C4-2B (cell line): ENCODE measurements at regions not wholly inside any gene's neighbourhood (a gene's known extent, or its start where the extent isn't known, plus 50 kb on each side); places are given as distances from the start of the nearest gene placed in this dataset.

Experiments used
- H3K27ac ChIP-seq: fragments of 450-650 bp; 2 replicates; pipeline ENCODE4 v1.5.1; 2017
- CTCF ChIP-seq: fragments of 450-650 bp; conservative IDR thresholded peaks from 2 replicates; pipeline ENCODE4 v1.5.1; 2017; ENCODE audit warnings: mild to moderate bottlenecking
- ZFX ChIP-seq: fragments of 450-650 bp; IDR thresholded peaks from 2 replicates; pipeline ENCODE4 v1.6.1; 2017

GRCh38 chr12:73726881-73727280, 810.8 kb upstream of the ATXN7L3B start:
- H3K27ac ChIP-seq: no peak overlapping the region
- TF ChIP-seq CTCF: no peak
- no peak for TF ChIP-seq ZFX

DNA sequence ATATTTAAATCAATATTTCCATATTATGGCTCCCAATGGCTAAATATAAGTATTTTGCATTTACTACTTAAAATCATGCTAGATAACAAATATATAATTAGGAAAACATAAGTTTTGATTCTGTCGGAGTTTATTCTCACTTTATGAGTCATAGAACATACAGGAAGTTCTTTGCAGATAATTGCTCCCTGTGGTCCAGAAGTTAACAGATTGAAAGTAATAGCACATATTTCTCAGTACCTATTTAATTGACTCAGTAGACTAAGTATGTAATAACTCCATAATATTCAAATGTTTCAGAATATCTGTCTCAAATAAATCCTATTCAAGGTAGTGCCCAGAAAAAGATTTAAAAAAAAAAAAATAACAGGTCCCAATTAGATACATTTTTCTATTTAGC, 806.0 kb upstream of the ATXN7L3B start:
- H3K27ac ChIP-seq: no peak overlapping the region
- TF ChIP-seq ZFX: no peak
- TF ChIP-seq CTCF: no peak

DNA sequence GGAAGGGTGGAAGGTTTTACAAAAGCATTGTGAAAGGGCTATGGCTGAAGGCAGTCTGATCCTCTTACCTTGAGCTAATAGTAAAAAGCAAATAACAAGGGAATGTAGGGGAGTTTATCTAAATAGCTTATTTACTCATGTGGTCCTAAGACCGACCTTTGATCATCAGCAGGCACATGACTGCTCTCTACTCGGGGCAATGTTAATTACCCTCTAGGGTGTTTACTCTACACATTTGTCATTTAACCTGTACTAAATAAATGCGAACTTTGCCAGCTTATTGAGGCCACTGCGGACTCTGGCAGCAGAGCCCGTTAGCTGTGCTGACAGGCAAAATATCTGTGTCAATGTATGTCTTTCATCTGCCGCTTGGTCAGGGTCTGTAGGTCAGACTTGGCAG, 768.3 kb upstream of the ATXN7L3B start:
- no peak for TF ChIP-seq ZFX
- TF ChIP-seq CTCF: no peak
- no peak overlapping the region for H3K27ac ChIP-seq

- no peak overlapping the region for H3K27ac ChIP-seq
- no peak for TF ChIP-seq ZFX
- TF ChIP-seq CTCF: no peak
These were observed 739.1 kb upstream of the ATXN7L3B start for GRCh38 chr12:73798523-73798922.

- H3K27ac ChIP-seq: no peak overlapping the region
- no peak for TF ChIP-seq CTCF
- TF ChIP-seq ZFX: no peak
These were observed 722.5 kb upstream of the ATXN7L3B start for GRCh38 chr12:73815072-73815645.

DNA sequence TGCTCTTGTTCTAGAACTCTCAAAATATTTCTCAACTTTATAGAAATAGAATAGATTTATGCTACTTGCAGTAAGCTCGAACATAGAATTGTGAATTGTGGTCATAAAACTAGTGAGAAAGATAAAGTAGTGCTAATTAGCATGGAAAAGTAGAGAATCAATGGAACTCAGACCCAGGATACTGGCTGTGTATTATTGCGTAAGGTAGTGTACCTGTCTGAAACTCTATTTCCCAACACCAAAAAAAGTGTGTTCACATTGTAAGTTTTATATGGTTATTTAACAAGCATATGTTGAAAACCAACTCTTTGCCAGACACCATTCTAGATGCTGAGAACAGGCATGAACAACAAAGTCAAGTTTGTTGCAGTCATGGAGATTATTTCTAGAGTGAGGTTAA, 720.5 kb upstream of the ATXN7L3B start:
- H3K27ac ChIP-seq: no peak overlapping the region
- TF ChIP-seq ZFX: no peak
- no peak for TF ChIP-seq CTCF

GRCh38 chr12:73833746-73834145, 703.9 kb upstream of the ATXN7L3B start:
- TF ChIP-seq CTCF (no peak), ZFX (no peak)

More at GRCh38 chr12:73833746-73834145, 703.9 kb upstream of the ATXN7L3B start:
- H3K27ac ChIP-seq: no peak overlapping the region
